Spleen (tissue), 11 donors: ENCODE measurements at regions not wholly inside any gene's neighbourhood (a gene's known extent, or its start where the extent isn't known, plus 50 kb on each side); places are given as distances from the start of the nearest gene placed in this dataset.

Experiments used
- DNase-seq: peaks from one replicate; pipeline ENCODE4 v3.0.0-alpha.2; 2020
- H3K27ac ChIP-seq, 8 donors: fragments of 200-600 bp; sonication (generic) in 7 of 8; 1 replicate in 4 of 8; 2 replicates in 4 of 8; pipeline versions ENCODE4 v1.5.0 to v1.8.0; 2016 to 2021; ENCODE audit warnings: inconsistent platforms in 4 of 8, mild to moderate bottlenecking in 4 of 8, moderate library complexity in 1 of 8
- H3K27me3 ChIP-seq, 7 donors: fragments of 200-600 bp; sonication (generic) in 6 of 7; replicated peaks in 1 of 7; 1 replicate in 4 of 7; 2 replicates in 3 of 7; pipeline versions ENCODE4 v1.5.0 to v1.8.0; 2016 to 2021; ENCODE audit warnings: inconsistent platforms in 3 of 7, mild to moderate bottlenecking in 1 of 7
- H3K36me3 ChIP-seq, 6 donors: fragments of 200-600 bp; sonication (generic) in 5 of 6; 1 replicate in 4 of 6; 2 replicates in 2 of 6; pipeline versions ENCODE4 v1.5.0 to v1.8.0; 2016 to 2021; ENCODE audit warnings: inconsistent platforms in 2 of 6
- H3K4me1 ChIP-seq, 6 donors: fragments of 200-600 bp; sonication (generic) in 5 of 6; 1 replicate in 3 of 6; 2 replicates in 3 of 6; pipeline versions ENCODE4 v1.5.0 to v1.8.0; 2016 to 2021; ENCODE audit warnings: inconsistent platforms in 3 of 6
- H3K4me3 ChIP-seq, 8 donors: fragments of 200-600 bp; sonication (generic) in 7 of 8; 1 replicate in 4 of 8; 2 replicates in 4 of 8; pipeline versions ENCODE4 v1.5.0 to v1.8.0; 2016 to 2021; ENCODE audit warnings: inconsistent platforms in 4 of 8, mild to moderate bottlenecking in 4 of 8, moderate library complexity in 2 of 8
- H3K9me3 ChIP-seq, 8 donors: fragments of 200-600 bp; sonication (generic) in 7 of 8; 1 replicate in 4 of 8; 2 replicates in 4 of 8; pipeline versions ENCODE4 v1.5.0 to v1.8.0; 2016 to 2021; ENCODE audit warnings: inconsistent platforms in 4 of 8
- CTCF ChIP-seq, 11 experiments: fragments of 200-600 bp in 7 of 11; fragments of 450-650 bp in 4 of 11; sonication (generic) in 4 of 11; IDR thresholded peaks in 8 of 11; conservative IDR thresholded peaks in 3 of 11; 1 replicate in 7 of 11; 2 replicates in 4 of 11; pipeline versions ENCODE4 v1.4.0 to v1.8.0; 2016 to 2021; ENCODE audit warnings: antibody characterized with exemption in 11 of 11, inconsistent platforms in 4 of 11, mild to moderate bottlenecking in 1 of 11
- POLR2A ChIP-seq, 3 donors: fragments of 450-650 bp; IDR thresholded peaks; one replicate each; pipeline ENCODE4 v1.5.1; 2017; ENCODE audit warnings: antibody characterized with exemption in 3 of 3, mild to moderate bottlenecking in 1 of 3
- POLR2AphosphoS5 ChIP-seq, 3 donors: sonication (generic); formaldehyde crosslinking; IDR thresholded peaks; one replicate each; pipeline ENCODE4 v1.5.1; 2017; ENCODE audit warnings: antibody characterized with exemption in 3 of 3
- WGBS, 5 donors: extraction: QIAGEN DNeasy Blood & Tissue Kit in 3 of 5; methylation state at CpG; one replicate each; pipeline versions ENCODE4 v1.1.5 to v1.1.7; 2013 to 2018; 5-methylcytosine and 5-hydroxymethylcytosine counted together
- intact Hi-C: fragments of 100-400 bp; cut with DNase I; formaldehyde crosslinking; loops from one replicate; pipeline ENCODE4 v1.15.0; 2023; ENCODE audit warnings: low total_unique reads
- donor health status: healthy with polysubstance abuse.
- donor health status: DM: no; HTN: no; CAD: no; lungs with moderate emphysema.
- donor health status: DM: no; HTN: no; CAD: no.
- donor health status: Bipolar disorder and iron deficiency.
- donor health status: healthy.
- donor health status: DM: no; HTN: no; CAD: no.
- donor health status: DM: yes; HTN: yes; CAD: no.

- Histone ChIP-seq H3K27ac (no peak overlapping the region), H3K4me1 (peaks cover 0 to 12% (median 0%) of the 10 kb centered on the region in 6 donors), H3K4me3 (no peak overlapping the region), H3K9me3 (no peaks in the 10 kb centered on the region), H3K36me3 (no peaks in the 10 kb centered on the region), H3K27me3 (no peaks in the 10 kb centered on the region)
- no peak for DNase-seq
- 78 to 94% (median 86%) methylated on average over 4 of the region's 4 CpGs for WGBS, 5 donors
- no peak for TF ChIP-seq POLR2A (IDR thresholded peaks at IDR 0.05)
- TF ChIP-seq CTCF (IDR thresholded peaks at IDR 0.05 in 8 of 11, conservative IDR thresholded peaks at IDR 0.05 in 3 of 11): no peak
- no peak for TF ChIP-seq POLR2AphosphoS5 (IDR thresholded peaks at IDR 0.05)
- intact Hi-C loops: no loop called here
Measured at GRCh38 chr6:150535151-150535804, 64.4 kb upstream of the PLEKHG1 start.

GRCh38 chr6:150535818-150536220 lies 63.9 kb upstream of the PLEKHG1 start:
- no peak overlapping the region for H3K4me3 ChIP-seq
- no peak for TF ChIP-seq POLR2AphosphoS5 (IDR thresholded peaks at IDR 0.05)
- TF ChIP-seq POLR2A (IDR thresholded peaks at IDR 0.05): no peak
- TF ChIP-seq CTCF (IDR thresholded peaks at IDR 0.05 in 8 of 11, conservative IDR thresholded peaks at IDR 0.05 in 3 of 11): no peak
- H3K36me3 ChIP-seq: no peaks in the 10 kb centered on the region
- WGBS, 5 donors: 84 to 93% (median 88%) methylated on average over 1 of the region's 1 CpG
- no peak overlapping the region for H3K27ac ChIP-seq
- peaks cover 0 to 12% (median 0%) of the 10 kb centered on the region in 6 donors for H3K4me1 ChIP-seq
- no peak for DNase-seq
- intact Hi-C loops: no loop called here
- H3K9me3 ChIP-seq: no peaks in the 10 kb centered on the region
- no peaks in the 10 kb centered on the region for H3K27me3 ChIP-seq

GRCh38 chr6:150536835-150537234 lies 62.9 kb upstream of the PLEKHG1 start:
- intact Hi-C loops: no loop called here

More at GRCh38 chr6:150536835-150537234, 62.9 kb upstream of the PLEKHG1 start:
- no peaks in the 10 kb centered on the region for H3K9me3 ChIP-seq
- DNase-seq: no peak
- no peak for TF ChIP-seq CTCF (IDR thresholded peaks at IDR 0.05 in 8 of 11, conservative IDR thresholded peaks at IDR 0.05 in 3 of 11)
- no peak for TF ChIP-seq POLR2A (IDR thresholded peaks at IDR 0.05)
- TF ChIP-seq POLR2AphosphoS5 (IDR thresholded peaks at IDR 0.05): no peak
- WGBS, 5 donors: 74 to 86% (median 83%) methylated on average over 4 of the region's 4 CpGs
- peaks cover 0 to 12% (median 0%) of the 10 kb centered on the region in 6 donors for H3K4me1 ChIP-seq
- H3K27me3 ChIP-seq: no peaks in the 10 kb centered on the region
- peak overlapping the region in 1 of 8 donors; percentile 2 for H3K27ac ChIP-seq
- no peak overlapping the region for H3K4me3 ChIP-seq
- no peaks in the 10 kb centered on the region for H3K36me3 ChIP-seq
